Astrocyte of the cerebellum (primary cell): ENCODE measurements at regions not wholly inside any gene's neighbourhood (a gene's known extent, or its start where the extent isn't known, plus 50 kb on each side); places are given as distances from the start of the nearest gene placed in this dataset.

ENCODE experiments used
- DNase-seq: peaks from one replicate; pipeline ENCODE4 v3.0.0-alpha.2; 2011; ENCODE audit warnings: low read depth
- H3K4me3 ChIP-seq: 2 replicates; pipeline ENCODE4 v1.5.1; 2011; ENCODE audit warnings: mild to moderate bottlenecking, low read depth, low read length, moderate library complexity
- in situ Hi-C: cut with HindIII; loops from 2 replicates; pipeline ENCODE4 v1.10.0; 2017; ENCODE audit warnings: low sequenced_read_pairs
- TF ChIP-seq, protein P1 (sequence below): IDR thresholded peaks from 2 replicates; pipeline ENCODE4 v1.5.1; 2012; ENCODE audit warnings: low read length, low read depth, moderate library complexity, mild to moderate bottlenecking; ENCODE audit errors: missing control alignments

DNA sequence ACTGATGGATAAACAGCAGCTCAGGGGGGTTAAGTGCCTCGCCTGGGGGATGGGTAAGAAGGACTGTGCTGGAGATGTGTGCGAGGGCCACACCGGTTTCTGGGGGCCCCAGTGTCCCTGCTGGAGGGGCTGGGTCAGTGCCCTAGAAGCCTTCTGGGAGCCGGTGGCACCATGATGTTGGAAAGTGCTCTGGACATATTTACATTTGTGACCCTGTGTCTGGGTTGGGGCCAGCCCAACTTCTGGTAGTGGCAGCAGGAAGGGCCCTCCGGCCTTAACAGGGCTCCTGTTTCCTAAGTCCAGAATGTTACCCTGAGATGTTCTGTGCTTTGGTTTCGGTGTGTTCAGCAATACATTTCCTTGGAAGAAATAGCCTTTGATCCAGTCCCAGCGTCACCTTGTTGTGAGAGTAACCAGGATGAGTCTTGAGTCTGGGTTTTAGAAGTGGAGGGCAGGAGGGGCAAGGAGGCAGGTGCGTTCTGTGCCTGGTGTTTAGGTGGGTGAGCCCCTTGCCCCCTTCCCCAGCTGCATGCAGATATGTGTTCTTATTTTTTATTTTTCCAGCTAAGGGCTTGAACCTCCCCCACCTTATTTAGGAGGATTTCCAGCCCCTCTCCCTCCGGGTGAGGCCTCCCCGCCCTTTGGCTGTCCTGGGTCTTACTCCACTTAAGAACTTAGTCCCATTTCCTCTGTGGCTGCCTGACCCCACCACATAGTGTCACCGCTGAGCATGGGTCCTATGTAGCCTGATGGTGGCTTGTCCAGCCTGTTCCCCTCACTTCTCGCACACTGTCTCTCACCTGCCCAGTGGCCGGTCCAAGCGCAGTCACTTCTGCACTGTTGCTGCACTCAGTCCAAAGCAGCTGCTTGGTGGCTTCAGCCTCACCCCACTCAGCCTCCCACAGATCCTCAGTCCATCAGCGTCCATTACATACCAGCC, 132.7 kb upstream of the HS6ST1 start:
- H3K4me3 ChIP-seq, result no peak overlapping the region
- in situ Hi-C loops, result no loop called here
- no peak for DNase-seq
- TF ChIP-seq, protein P1, sequence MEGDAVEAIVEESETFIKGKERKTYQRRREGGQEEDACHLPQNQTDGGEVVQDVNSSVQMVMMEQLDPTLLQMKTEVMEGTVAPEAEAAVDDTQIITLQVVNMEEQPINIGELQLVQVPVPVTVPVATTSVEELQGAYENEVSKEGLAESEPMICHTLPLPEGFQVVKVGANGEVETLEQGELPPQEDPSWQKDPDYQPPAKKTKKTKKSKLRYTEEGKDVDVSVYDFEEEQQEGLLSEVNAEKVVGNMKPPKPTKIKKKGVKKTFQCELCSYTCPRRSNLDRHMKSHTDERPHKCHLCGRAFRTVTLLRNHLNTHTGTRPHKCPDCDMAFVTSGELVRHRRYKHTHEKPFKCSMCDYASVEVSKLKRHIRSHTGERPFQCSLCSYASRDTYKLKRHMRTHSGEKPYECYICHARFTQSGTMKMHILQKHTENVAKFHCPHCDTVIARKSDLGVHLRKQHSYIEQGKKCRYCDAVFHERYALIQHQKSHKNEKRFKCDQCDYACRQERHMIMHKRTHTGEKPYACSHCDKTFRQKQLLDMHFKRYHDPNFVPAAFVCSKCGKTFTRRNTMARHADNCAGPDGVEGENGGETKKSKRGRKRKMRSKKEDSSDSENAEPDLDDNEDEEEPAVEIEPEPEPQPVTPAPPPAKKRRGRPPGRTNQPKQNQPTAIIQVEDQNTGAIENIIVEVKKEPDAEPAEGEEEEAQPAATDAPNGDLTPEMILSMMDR, result no peak

DNA sequence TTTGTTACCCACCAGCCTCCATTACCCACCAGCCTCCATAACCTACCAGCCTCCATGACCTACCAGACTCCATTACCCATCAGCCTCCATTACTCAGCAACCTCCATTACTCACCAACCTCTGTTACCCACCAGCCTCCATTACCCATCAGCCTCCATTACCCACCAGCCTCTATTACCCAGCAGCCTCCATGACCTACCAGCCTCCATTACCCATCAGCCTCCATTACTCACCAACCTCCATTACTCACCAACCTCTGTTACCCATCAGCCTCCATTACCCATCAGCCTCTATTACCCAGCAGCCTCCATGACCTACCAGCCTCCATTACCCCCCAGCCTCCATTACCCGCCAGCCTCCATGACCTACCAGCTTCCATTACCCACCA, 133.3 kb upstream of the HS6ST1 start:
- DNase-seq, result no peak
- TF ChIP-seq, protein P1, result no peak
- no peak overlapping the region for H3K4me3 ChIP-seq
- in situ Hi-C loops, result no loop called here

DNA sequence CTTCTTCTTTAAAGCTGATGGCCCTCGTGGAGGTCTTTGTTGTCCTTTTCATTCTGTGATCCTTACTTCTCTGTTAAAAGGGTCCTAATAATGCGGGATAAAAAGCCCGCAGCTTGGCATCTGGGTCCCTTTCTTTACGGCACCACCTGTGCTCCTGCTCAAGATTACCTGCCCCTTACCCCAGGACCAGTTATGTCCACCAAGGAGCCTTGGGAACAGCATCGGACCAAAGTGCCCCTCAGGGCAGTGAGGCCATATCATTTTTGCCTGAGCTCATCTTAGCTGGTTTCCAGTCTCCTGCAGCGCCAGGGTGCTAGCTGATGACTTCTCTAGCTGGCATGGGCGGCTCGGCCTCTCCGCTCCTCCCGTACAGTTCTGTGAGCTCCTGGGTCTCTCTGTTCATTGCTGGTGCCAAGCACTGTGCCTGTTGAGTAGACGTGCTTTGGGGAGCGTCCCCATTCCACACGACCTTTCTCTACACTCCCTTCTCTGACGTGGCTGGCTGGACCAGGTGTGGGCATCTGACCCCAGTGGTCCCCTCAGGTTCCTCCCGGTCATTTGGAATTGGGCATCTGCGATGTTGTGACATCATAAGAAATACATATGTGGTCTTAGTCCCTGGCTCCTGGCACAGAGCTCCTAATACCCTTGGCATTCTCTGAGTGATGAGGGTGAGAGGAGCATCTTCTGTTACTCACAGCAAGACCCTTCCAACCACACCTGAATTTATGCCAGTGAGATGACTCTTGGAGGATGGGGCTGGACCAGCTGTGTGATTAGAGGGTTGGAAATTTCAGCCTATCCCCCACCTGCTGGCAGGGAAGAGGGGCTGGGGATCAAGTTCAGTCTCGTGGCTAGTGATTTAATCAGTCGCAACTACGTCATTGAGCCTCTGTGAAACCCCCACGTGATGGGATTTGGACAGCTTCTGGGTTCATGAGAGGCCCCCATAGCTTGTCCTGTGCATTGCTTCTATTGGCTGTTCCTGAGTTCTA, 134.2 kb upstream of the HS6ST1 start:
- DNase-seq, result no peak
- no peak overlapping the region for H3K4me3 ChIP-seq
- in situ Hi-C loops, result no loop called here
- TF ChIP-seq, protein P1, result no peak

- no peak for DNase-seq
- no peak overlapping the region for H3K4me3 ChIP-seq
- in situ Hi-C loops, result no loop called here
- TF ChIP-seq, protein P1, result no peak
These were observed 136.5 kb upstream of the HS6ST1 start for GRCh38 chr2:128454980-128455720.

GRCh38 chr2:128455721-128456050, 137.0 kb upstream of the HS6ST1 start:
- in situ Hi-C loops, result no loop called here
- no peak for DNase-seq
- TF ChIP-seq, protein P1, result no peak
- H3K4me3 ChIP-seq, result no peak overlapping the region

- no peak for DNase-seq
- no peak overlapping the region for H3K4me3 ChIP-seq
- TF ChIP-seq, protein P1, result no peak
- in situ Hi-C loops, result no loop called here
These were observed 137.6 kb upstream of the HS6ST1 start for GRCh38 chr2:128456281-128456680.
